ENCODE measurements at regions not wholly inside any gene's neighbourhood (a gene's known extent, or its start where the extent isn't known, plus 50 kb on each side); places are given as distances from the start of the nearest gene placed in this dataset.
A peak's percentile ranks its signal among the peaks of the same experiment; 100 is the strongest.

DNA sequence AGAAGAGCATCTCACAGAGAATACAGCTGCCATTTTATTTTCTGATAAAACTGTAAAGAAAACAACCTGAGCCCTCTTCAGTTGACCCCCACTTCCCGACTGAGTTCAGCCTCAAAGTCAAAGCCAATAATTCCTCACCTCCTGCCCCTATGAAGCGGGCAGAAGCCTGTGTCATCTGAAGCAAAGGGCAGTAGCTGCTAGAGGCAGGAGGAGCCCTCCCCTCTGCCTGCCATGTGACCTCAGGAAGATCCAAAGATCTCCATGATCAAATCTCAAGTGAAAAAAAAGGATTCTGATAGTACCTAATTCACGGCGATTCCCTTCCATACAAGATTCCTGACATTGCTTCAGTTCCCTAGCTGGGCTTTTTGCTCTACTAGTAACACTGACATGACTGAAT lies 223.1 kb upstream of the CAND1 start:
- ChIA-PET POLR2A (interaction anchor here (1.6 kb wide), 1 partner anchor 222 kb away, joined by 5 read pairs; the partner anchor contains the start of gene CAND1), CTCF (interaction anchor here (0.7 to 2.2 kb wide), 3 partner anchors 20 to 22 kb away, joined by 5 to 11 read pairs (median 5); no protein-coding TSS in a partner anchor)

DNA sequence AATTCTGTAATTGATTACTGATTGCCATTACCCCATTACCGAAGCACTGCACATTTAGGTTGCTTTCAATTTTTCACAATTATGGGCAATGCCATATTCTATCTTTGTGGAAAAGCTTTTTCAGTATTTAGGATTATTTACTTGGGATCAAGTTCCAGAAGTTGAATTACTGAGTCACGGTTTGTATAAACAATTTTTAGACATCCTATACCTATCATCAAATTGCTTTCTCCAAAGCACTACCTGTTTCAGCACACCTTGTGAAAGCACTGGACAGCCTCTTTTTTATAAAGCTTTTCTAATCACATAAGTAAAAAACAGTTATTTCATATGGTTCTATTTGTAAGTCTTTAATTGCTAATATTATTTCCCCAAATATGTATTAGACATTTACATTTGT lies 221.5 kb upstream of the CAND1 start:
- Histone ChIP-seq H3K4me3 (ENCODE audit: low read depth, low read length) (no peak overlapping the region), H3K9me3 (ENCODE audit: control insufficient read depth, insufficient read depth, low read depth, low read length) (no peaks in the 10 kb centered on the region), H3K36me3 (ENCODE audit: control insufficient read depth in 2 of 2, insufficient read depth in 1 of 2, low read length in 2 of 2) (no peaks in the 10 kb centered on the region), H3K27ac (ENCODE audit: extremely low read depth, low read depth, low read length) (no peak overlapping the region), H3K4me1 (ENCODE audit: control insufficient read depth, insufficient read depth, low read length) (peaks cover 54% of the 10 kb centered on the region)
- POLR2A ChIA-PET = no interaction called here
- CTCF ChIA-PET = interaction anchor here (0.6 to 2.2 kb wide), 4 partner anchors 21 to 778 kb away, joined by 3 to 11 read pairs (median 3); no protein-coding TSS in a partner anchor
- TF ChIP-seq ZNF140 (tag by site-specific recombination; IDR thresholded peaks at IDR 0.05) = no peak
- TF ChIP-seq, protein P1, sequence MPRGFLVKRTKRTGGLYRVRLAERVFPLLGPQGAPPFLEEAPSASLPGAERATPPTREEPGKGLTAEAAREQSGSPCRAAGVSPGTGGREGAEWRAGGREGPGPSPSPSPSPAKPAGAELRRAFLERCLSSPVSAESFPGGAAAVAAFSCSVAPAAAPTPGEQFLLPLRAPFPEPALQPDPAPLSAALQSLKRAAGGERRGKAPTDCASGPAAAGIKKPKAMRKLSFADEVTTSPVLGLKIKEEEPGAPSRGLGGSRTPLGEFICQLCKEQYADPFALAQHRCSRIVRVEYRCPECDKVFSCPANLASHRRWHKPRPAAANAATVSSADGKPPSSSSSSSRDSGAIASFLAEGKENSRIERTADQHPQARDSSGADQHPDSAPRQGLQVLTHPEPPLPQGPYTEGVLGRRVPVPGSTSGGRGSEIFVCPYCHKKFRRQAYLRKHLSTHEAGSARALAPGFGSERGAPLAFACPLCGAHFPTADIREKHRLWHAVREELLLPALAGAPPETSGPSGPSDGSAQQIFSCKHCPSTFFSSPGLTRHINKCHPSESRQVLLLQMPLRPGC (tag by site-specific recombination; IDR thresholded peaks at IDR 0.05) = no peak
- TF ChIP-seq ZNF426 (tag by site-specific recombination; IDR thresholded peaks at IDR 0.05) = no peak
- no peak for TF ChIP-seq ZNF19 (tag by site-specific recombination; IDR thresholded peaks at IDR 0.05; ENCODE audit: low read depth)
- TF ChIP-seq ZNF677 (tag by site-specific recombination; IDR thresholded peaks at IDR 0.05) = no peak
- TF ChIP-seq, protein P2, sequence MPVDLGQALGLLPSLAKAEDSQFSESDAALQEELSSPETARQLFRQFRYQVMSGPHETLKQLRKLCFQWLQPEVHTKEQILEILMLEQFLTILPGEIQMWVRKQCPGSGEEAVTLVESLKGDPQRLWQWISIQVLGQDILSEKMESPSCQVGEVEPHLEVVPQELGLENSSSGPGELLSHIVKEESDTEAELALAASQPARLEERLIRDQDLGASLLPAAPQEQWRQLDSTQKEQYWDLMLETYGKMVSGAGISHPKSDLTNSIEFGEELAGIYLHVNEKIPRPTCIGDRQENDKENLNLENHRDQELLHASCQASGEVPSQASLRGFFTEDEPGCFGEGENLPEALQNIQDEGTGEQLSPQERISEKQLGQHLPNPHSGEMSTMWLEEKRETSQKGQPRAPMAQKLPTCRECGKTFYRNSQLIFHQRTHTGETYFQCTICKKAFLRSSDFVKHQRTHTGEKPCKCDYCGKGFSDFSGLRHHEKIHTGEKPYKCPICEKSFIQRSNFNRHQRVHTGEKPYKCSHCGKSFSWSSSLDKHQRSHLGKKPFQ (tag by site-specific recombination; IDR thresholded peaks at IDR 0.05) = no peak
- TF ChIP-seq ZFP3 (tag by site-specific recombination; IDR thresholded peaks at IDR 0.05; ENCODE audit: low read depth) = no peak
- no peak for TF ChIP-seq ZNF777 (tag by site-specific recombination; IDR thresholded peaks at IDR 0.05; ENCODE audit: borderline replicate concordance)
- no peak for TF ChIP-seq ZFHX2 (tag by site-specific recombination; conservative IDR thresholded peaks at IDR 0.05)
- TF ChIP-seq, protein P3, sequence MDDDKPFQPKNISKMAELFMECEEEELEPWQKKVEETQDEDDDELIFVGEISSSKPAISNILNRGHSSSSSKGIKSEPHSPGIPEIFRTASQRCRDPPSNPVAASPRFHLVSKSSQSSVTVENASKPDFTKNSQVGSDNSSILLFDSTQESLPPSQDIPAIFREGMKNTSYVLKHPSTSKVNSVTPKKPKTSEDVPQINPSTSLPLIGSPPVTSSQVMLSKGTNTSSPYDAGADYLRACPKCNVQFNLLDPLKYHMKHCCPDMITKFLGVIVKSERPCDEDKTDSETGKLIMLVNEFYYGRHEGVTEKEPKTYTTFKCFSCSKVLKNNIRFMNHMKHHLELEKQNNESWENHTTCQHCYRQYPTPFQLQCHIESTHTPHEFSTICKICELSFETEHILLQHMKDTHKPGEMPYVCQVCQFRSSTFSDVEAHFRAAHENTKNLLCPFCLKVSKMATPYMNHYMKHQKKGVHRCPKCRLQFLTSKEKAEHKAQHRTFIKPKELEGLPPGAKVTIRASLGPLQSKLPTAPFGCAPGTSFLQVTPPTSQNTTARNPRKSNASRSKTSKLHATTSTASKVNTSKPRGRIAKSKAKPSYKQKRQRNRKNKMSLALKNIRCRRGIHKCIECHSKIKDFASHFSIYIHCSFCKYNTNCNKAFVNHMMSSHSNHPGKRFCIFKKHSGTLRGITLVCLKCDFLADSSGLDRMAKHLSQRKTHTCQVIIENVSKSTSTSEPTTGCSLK (tag by site-specific recombination; IDR thresholded peaks at IDR 0.05) = no peak
- TF ChIP-seq KLF16 (tag by site-specific recombination; IDR thresholded peaks at IDR 0.05) = no peak
- no peak for TF ChIP-seq ZNF747 (tag by site-specific recombination; IDR thresholded peaks at IDR 0.05)
- TF ChIP-seq ZBTB7A (tag by site-specific recombination; IDR thresholded peaks at IDR 0.05; ENCODE audit: low read depth) = no peak

More for the DNA sequence above, 223.1 kb upstream of the CAND1 start:
- peaks cover 57% of the 10 kb centered on the region for H3K4me1 ChIP-seq (ENCODE audit: control insufficient read depth, insufficient read depth, low read length)
- no peak overlapping the region for H3K4me3 ChIP-seq (ENCODE audit: low read depth, low read length)
- no peaks in the 10 kb centered on the region for H3K36me3 ChIP-seq (ENCODE audit: control insufficient read depth in 2 of 2, insufficient read depth in 1 of 2, low read length in 2 of 2)
- no peaks in the 10 kb centered on the region for H3K9me3 ChIP-seq (ENCODE audit: control insufficient read depth, insufficient read depth, low read depth, low read length)
- TF ChIP-seq ZNF132 (tag by site-specific recombination; IDR thresholded peaks at IDR 0.05; ENCODE audit: borderline replicate concordance) = no peak
- no peak for TF ChIP-seq KLF7 (tag by site-specific recombination; IDR thresholded peaks at IDR 0.05; ENCODE audit: borderline replicate concordance)
- TF ChIP-seq, protein P4, sequence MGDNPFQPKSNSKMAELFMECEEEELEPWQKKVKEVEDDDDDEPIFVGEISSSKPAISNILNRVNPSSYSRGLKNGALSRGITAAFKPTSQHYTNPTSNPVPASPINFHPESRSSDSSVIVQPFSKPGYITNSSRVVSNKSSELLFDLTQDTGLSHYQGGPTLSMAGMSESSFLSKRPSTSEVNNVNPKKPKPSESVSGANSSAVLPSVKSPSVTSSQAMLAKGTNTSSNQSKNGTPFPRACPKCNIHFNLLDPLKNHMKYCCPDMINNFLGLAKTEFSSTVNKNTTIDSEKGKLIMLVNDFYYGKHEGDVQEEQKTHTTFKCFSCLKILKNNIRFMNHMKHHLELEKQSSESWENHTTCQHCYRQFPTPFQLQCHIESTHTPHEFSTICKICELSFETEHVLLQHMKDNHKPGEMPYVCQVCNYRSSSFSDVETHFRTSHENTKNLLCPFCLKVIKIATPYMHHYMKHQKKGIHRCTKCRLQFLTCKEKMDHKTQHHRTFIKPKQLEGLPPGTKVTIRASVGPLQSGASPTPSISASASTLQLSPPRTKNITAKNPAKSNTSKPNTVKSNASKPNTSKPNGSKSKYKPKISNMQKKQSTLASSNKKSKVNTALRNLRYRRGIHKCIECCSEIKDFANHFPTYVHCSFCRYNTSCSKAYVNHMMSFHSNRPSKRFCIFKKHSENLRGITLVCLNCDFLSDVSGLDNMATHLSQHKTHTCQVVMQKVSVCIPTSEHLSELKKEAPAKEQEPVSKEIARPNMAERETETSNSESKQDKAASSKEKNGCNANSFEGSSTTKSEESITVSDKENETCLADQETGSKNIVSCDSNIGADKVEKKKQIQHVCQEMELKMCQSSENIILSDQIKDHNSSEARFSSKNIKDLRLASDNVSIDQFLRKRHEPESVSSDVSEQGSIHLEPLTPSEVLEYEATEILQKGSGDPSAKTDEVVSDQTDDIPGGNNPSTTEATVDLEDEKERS (tag by site-specific recombination; IDR thresholded peaks at IDR 0.05) = no peak
- TF ChIP-seq ZNF777 (tag by site-specific recombination; IDR thresholded peaks at IDR 0.05; ENCODE audit: borderline replicate concordance) = no peak
- TF ChIP-seq, protein P1 (tag by site-specific recombination; IDR thresholded peaks at IDR 0.05) = no peak
- no peak for TF ChIP-seq ZNF571 (tag by site-specific recombination; IDR thresholded peaks at IDR 0.05)
- peak; percentile 21; the same call in 1 of the 2 replicates for TF ChIP-seq ZNF335 (tag by site-specific recombination; conservative IDR thresholded peaks at IDR 0.05)
- no peak for TF ChIP-seq ZNF391 (tag by site-specific recombination; IDR thresholded peaks at IDR 0.05; ENCODE audit: borderline replicate concordance, low read depth)
- TF ChIP-seq ZNF776 (tag by site-specific recombination; IDR thresholded peaks at IDR 0.05; ENCODE audit: borderline replicate concordance) = no peak
- no peak for TF ChIP-seq ZNF629 (tag by site-specific recombination; IDR thresholded peaks at IDR 0.05)
- TF ChIP-seq ZNF830 (tag by site-specific recombination; IDR thresholded peaks at IDR 0.05; ENCODE audit: low read depth) = no peak
- no peak for TF ChIP-seq YY1 (tag by site-specific recombination; IDR thresholded peaks at IDR 0.05)
- TF ChIP-seq ZNF514 (tag by site-specific recombination; IDR thresholded peaks at IDR 0.05) = no peak
- TF ChIP-seq ZNF324 (tag by site-specific recombination; IDR thresholded peaks at IDR 0.05) = no peak
- peak; percentile 63 for TF ChIP-seq IKZF3 (tag by site-specific recombination; IDR thresholded peaks at IDR 0.05)
- TF ChIP-seq, protein P5, sequence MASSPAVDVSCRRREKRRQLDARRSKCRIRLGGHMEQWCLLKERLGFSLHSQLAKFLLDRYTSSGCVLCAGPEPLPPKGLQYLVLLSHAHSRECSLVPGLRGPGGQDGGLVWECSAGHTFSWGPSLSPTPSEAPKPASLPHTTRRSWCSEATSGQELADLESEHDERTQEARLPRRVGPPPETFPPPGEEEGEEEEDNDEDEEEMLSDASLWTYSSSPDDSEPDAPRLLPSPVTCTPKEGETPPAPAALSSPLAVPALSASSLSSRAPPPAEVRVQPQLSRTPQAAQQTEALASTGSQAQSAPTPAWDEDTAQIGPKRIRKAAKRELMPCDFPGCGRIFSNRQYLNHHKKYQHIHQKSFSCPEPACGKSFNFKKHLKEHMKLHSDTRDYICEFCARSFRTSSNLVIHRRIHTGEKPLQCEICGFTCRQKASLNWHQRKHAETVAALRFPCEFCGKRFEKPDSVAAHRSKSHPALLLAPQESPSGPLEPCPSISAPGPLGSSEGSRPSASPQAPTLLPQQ (tag by site-specific recombination; IDR thresholded peaks at IDR 0.05) = no peak
- no peak overlapping the region for H3K27ac ChIP-seq (ENCODE audit: extremely low read depth, low read depth, low read length)
